COLO668 (cell line): ENCODE measurements at regions not wholly inside any gene's neighbourhood (a gene's known extent, or its start where the extent isn't known, plus 50 kb on each side); places are given as distances from the start of the nearest gene placed in this dataset.

ENCODE experiments used
- DNase-seq: peaks from one replicate; lab custom pipeline; 2025; ENCODE audit not compliant: unreplicated experiment; lab: John Stamatoyannopoulos, UW

- peak; percentile 60 for DNase-seq
Measured at GRCh38 chr3:43892526-43892925, 201.8 kb downstream of the ABHD5 start.

GRCh38 chr3:43893727-43894126 is 203.0 kb downstream of the ABHD5 start:
- DNase-seq = peak; percentile 33

GRCh38 chr3:43894176-43895049 is 203.7 kb downstream of the ABHD5 start:
- peak; percentile 93 for DNase-seq

- DNase-seq = no peak
Measured at GRCh38 chr3:43895573-43895972, 204.8 kb downstream of the ABHD5 start.

GRCh38 chr3:43902415-43902814 is 211.7 kb downstream of the ABHD5 start:
- no peak for DNase-seq

- no peak for DNase-seq
Measured at GRCh38 chr3:43905157-43905556, 214.4 kb downstream of the ABHD5 start.

- no peak for DNase-seq
Measured at GRCh38 chr3:43906849-43907507, 216.2 kb downstream of the ABHD5 start.

- DNase-seq = no peak
Measured at GRCh38 chr3:43907508-43907858, 216.7 kb downstream of the ABHD5 start.

- DNase-seq = no peak
Measured at GRCh38 chr3:43908456-43908855, 217.7 kb downstream of the ABHD5 start.

GRCh38 chr3:43909149-43909548 is 218.4 kb downstream of the ABHD5 start:
- DNase-seq = no peak

- no peak for DNase-seq
Measured at GRCh38 chr3:43910750-43911149, 220.0 kb downstream of the ABHD5 start.

- no peak for DNase-seq
Measured at GRCh38 chr3:43913036-43913948, 222.6 kb downstream of the ABHD5 start.

GRCh38 chr3:43914269-43914668 is 223.5 kb downstream of the ABHD5 start:
- DNase-seq = no peak

- DNase-seq = no peak
Measured at GRCh38 chr3:43915546-43915945, 224.8 kb downstream of the ABHD5 start.

- no peak for DNase-seq
Measured at GRCh38 chr3:43917361-43917760, 226.6 kb downstream of the ABHD5 start.

GRCh38 chr3:43919029-43919428 is 228.3 kb downstream of the ABHD5 start:
- DNase-seq = no peak

- DNase-seq = no peak
Measured at GRCh38 chr3:43921056-43921648, 230.4 kb downstream of the ABHD5 start.

- DNase-seq = no peak
Measured at GRCh38 chr3:43922374-43922773, 231.6 kb downstream of the ABHD5 start.

GRCh38 chr3:43923104-43923882 is 232.6 kb downstream of the ABHD5 start:
- DNase-seq = peak; percentile 76

- no peak for DNase-seq
Measured at GRCh38 chr3:43926055-43926454, 235.3 kb downstream of the ABHD5 start.
